ENCODE measurements at regions not wholly inside any gene's neighbourhood (a gene's known extent, or its start where the extent isn't known, plus 50 kb on each side); places are given as distances from the start of the nearest gene placed in this dataset.

DNA sequence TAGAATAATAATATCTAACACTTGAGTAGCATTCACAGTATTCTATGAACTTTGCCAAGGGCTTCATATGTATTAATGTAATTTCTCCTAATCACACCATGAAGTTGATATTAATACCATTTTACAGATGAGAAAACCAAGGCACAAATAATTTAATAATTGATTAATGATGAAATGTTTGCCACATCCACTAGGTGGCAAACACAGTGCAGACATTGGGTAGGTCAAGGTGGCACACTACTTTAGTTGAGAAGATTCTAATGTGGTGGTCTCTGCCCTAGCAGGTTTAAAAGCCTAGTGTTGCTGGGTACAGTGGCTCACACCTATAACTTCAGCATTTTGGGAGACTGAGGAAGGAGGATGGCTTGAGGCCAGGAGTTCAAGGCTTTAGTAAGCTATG lies 412.4 kb downstream of the SUCLA2 start:
- Histone ChIP-seq H3K36me3 (ENCODE audit: control insufficient read depth, insufficient read depth, low read length) (no peaks in the 10 kb centered on the region), H3K4me3 (ENCODE audit: low read depth, low read length) (no peak overlapping the region), H3K27me3 (ENCODE audit: control insufficient read depth, insufficient read depth, low read length) (no peaks in the 10 kb centered on the region)
- FAIRE-seq (no peak), DNase-seq (ENCODE audit: low read depth) (no peak)
- TF ChIP-seq, protein P1, sequence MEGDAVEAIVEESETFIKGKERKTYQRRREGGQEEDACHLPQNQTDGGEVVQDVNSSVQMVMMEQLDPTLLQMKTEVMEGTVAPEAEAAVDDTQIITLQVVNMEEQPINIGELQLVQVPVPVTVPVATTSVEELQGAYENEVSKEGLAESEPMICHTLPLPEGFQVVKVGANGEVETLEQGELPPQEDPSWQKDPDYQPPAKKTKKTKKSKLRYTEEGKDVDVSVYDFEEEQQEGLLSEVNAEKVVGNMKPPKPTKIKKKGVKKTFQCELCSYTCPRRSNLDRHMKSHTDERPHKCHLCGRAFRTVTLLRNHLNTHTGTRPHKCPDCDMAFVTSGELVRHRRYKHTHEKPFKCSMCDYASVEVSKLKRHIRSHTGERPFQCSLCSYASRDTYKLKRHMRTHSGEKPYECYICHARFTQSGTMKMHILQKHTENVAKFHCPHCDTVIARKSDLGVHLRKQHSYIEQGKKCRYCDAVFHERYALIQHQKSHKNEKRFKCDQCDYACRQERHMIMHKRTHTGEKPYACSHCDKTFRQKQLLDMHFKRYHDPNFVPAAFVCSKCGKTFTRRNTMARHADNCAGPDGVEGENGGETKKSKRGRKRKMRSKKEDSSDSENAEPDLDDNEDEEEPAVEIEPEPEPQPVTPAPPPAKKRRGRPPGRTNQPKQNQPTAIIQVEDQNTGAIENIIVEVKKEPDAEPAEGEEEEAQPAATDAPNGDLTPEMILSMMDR (IDR thresholded peaks at IDR 0.05; ENCODE audit: insufficient read depth, low read length, severe bottlenecking) = no peak

DNA sequence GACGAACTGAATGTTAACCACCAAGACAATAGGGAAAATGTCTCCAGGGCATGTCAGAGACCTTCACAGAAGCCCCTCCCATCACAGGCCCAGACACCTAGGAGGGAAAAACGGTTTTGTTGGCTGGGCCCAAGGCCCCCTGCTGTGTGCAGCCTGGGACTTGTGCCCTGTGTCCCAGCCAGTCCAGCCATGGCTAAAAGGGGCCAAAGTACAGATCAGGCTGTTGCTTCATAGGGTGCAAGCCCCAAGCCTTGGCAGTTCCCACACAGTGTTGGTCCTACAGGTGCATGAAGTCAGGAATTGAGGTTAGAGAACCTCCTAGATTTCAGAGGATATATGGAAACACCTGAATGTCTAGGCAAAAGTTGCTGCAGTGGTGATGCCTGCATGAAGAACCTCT lies 428.7 kb downstream of the SUCLA2 start:
- FAIRE-seq (no peak), DNase-seq (ENCODE audit: low read depth) (no peak)
- TF ChIP-seq, protein P1 (IDR thresholded peaks at IDR 0.05; ENCODE audit: insufficient read depth, low read length, severe bottlenecking) = no peak
- H3K36me3 ChIP-seq (ENCODE audit: control insufficient read depth, insufficient read depth, low read length) = no peaks in the 10 kb centered on the region
- no peaks in the 10 kb centered on the region for H3K27me3 ChIP-seq (ENCODE audit: control insufficient read depth, insufficient read depth, low read length)
- no peak overlapping the region for H3K4me3 ChIP-seq (ENCODE audit: low read depth, low read length)

DNA sequence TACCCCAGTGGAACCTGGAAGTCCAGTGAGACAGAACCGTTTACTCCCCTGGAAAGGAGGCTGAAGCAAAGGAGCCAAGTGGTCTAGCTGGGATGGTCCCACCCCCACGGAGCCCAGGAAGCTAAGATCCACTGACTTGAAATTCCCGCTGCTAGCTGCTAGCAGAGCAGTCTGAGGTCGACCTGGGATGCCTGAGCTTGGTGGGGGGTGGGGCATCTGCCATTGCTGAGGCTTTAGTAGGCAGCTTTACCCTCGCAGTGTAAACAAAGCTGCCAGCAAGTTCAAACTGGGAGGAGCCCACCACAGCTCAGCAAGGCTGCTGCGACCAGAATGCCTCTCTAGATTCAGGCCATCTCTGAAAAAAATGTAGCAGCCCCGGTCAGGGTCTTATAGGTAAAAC lies 437.0 kb downstream of the SUCLA2 start:
- Histone ChIP-seq H3K27me3 (ENCODE audit: control insufficient read depth, insufficient read depth, low read length) (no peaks in the 10 kb centered on the region), H3K36me3 (ENCODE audit: control insufficient read depth, insufficient read depth, low read length) (no peaks in the 10 kb centered on the region), H3K4me3 (ENCODE audit: low read depth, low read length) (no peak overlapping the region)
- FAIRE-seq = no peak
- no peak for DNase-seq (ENCODE audit: low read depth)
- TF ChIP-seq, protein P1 (IDR thresholded peaks at IDR 0.05; ENCODE audit: insufficient read depth, low read length, severe bottlenecking) = no peak

DNA sequence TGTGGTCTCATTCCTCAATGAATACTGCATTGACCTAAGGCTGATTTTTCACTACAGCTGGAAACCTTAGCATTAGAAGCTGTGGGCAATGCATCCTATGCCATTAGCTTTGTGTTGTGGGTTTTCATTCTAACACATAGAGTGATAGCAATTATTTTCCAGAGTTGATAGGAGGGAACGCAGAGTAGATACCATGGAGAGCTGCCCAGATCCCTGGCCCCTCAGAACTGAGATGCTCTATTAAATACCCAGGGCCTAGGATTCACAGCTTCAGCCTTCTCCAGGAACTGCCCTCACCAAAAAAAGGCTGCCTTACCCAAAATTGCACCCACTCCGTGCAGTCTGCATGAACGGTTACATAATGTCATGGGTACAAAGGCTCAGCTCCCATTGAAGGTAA lies 444.4 kb downstream of the SUCLA2 start:
- no peak overlapping the region for H3K4me3 ChIP-seq (ENCODE audit: low read depth, low read length)
- TF ChIP-seq, protein P1 (IDR thresholded peaks at IDR 0.05; ENCODE audit: insufficient read depth, low read length, severe bottlenecking) = no peak
- H3K36me3 ChIP-seq (ENCODE audit: control insufficient read depth, insufficient read depth, low read length) = no peaks in the 10 kb centered on the region
- FAIRE-seq = no peak
- no peak for DNase-seq (ENCODE audit: low read depth)
- no peaks in the 10 kb centered on the region for H3K27me3 ChIP-seq (ENCODE audit: control insufficient read depth, insufficient read depth, low read length)

DNA sequence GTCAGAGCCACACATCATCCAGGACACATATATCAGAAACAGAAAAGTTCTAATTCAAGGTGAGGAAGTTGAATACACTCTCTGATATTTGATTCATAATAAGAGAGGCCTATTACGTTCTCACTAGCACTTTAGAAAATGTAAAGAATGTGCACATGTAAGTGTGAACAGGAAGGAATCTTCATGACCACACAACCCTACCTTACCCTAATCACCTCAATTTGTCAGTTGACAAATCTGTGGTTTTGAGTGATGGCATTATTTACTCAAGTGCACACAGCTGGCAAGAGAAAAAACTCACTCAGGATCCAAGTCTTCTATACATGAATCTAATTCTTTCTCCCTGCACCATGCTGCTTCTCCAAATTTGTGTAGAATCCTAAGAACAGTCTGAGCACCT lies 445.8 kb downstream of the SUCLA2 start:
- Histone ChIP-seq H3K36me3 (ENCODE audit: control insufficient read depth, insufficient read depth, low read length) (no peaks in the 10 kb centered on the region), H3K4me3 (ENCODE audit: low read depth, low read length) (no peak overlapping the region), H3K27me3 (ENCODE audit: control insufficient read depth, insufficient read depth, low read length) (no peaks in the 10 kb centered on the region)
- TF ChIP-seq, protein P1 (IDR thresholded peaks at IDR 0.05; ENCODE audit: insufficient read depth, low read length, severe bottlenecking) = no peak
- FAIRE-seq (no peak), DNase-seq (ENCODE audit: low read depth) (peak; percentile 28)

DNA sequence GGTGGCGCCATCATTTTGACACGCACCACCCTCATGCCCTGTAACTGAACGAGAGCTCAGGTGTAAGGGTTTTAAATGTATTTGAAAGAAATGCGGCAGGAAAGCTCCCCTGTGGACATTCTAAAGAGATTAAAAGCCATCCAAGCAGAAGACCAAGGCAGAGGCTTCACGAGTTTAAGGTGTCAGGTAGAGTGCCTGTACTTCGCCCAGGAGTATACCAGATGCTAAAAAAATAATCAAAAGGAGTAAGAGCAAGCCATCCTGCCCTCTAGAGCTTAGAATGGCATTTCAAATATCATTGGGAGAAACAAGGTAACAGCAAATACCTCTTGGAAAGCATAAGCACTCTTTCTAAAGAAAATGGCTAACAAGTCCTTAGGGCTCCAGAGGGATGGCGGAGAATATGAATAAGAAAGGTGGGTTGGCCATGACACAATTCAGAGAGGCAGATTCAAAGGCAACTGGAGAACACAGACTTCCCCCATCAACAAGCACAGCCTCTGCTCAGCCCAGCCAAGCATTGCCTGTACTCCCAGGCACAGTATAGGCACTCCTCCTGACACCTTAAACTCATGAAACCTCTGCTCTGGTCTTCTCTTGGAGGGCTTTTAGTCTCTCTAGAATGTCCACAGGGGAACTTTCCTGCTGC lies 447.6 kb downstream of the SUCLA2 start:
- FAIRE-seq (no peak), DNase-seq (ENCODE audit: low read depth) (no peak)
- TF ChIP-seq, protein P1 (IDR thresholded peaks at IDR 0.05; ENCODE audit: insufficient read depth, low read length, severe bottlenecking) = no peak

More for the DNA sequence above, 447.6 kb downstream of the SUCLA2 start:
- Histone ChIP-seq H3K4me3 (ENCODE audit: low read depth, low read length) (no peak overlapping the region), H3K27me3 (ENCODE audit: control insufficient read depth, insufficient read depth, low read length) (no peaks in the 10 kb centered on the region), H3K36me3 (ENCODE audit: control insufficient read depth, insufficient read depth, low read length) (no peaks in the 10 kb centered on the region)
